GM23338 (cell line): ENCODE measurements at regions not wholly inside any gene's neighbourhood (a gene's known extent, or its start where the extent isn't known, plus 50 kb on each side); places are given as distances from the start of the nearest gene placed in this dataset.
"Not testable (repeated sequence)": the region's sequence is repeated elsewhere in the genome, so short reads cannot be mapped to it uniquely, and the experiment has no call there.

ENCODE experiments used
- ATAC-seq: fragments of 200-7000 bp; cut with Tn5 transposase; 3 replicates; pipeline ENCODE4 v1.9.1; 2020
- DNase-seq: peaks from one replicate; pipeline ENCODE4 v3.0.0-alpha.2; 2015; ENCODE audit warnings: low spot score
- H2AFZ ChIP-seq: fragments of 200-600 bp; sonication (generic); 2 replicates; pipeline ENCODE4 v1.8.0; 2016; ENCODE audit warnings: antibody characterized with exemption, mild to moderate bottlenecking, moderate library complexity
- H3F3A ChIP-seq: fragments of 200-600 bp; sonication (generic); replicated peaks from 2 replicates; pipeline ENCODE4 v1.8.0; 2017; ENCODE audit warnings: antibody characterized with exemption, mixed run types, low read depth
- H3K27ac ChIP-seq: fragments of 200-600 bp; sonication (generic); 2 replicates; pipeline ENCODE4 v1.6.1; 2016; ENCODE audit warnings: low read depth
- H3K27me3 ChIP-seq: fragments of 200-600 bp; sonication (generic); 2 replicates; pipeline ENCODE4 v1.8.0; 2016; ENCODE audit warnings: mild to moderate bottlenecking, mixed run types, moderate library complexity; ENCODE audit not compliant: insufficient read depth
- H3K36me3 ChIP-seq: fragments of 200-600 bp; sonication (generic); 2 replicates; pipeline ENCODE4 v1.8.0; 2016; ENCODE audit warnings: mild to moderate bottlenecking; ENCODE audit not compliant: insufficient read depth
- H3K4me1 ChIP-seq: fragments of 200-600 bp; sonication (generic); 2 replicates; pipeline ENCODE4 v1.8.0; 2016; ENCODE audit warnings: mild to moderate bottlenecking, moderate library complexity; ENCODE audit not compliant: insufficient read depth
- H3K4me2 ChIP-seq: fragments of 200-600 bp; sonication (generic); 2 replicates; pipeline ENCODE4 v1.7.1; 2017; ENCODE audit warnings: mixed run types
- H3K4me3 ChIP-seq: fragments of 200-600 bp; sonication (generic); 2 replicates; pipeline ENCODE4 v1.6.1; 2016; ENCODE audit warnings: mixed run types
- H3K79me2 ChIP-seq: fragments of 200-600 bp; sonication (generic); replicated peaks from 2 replicates; pipeline ENCODE4 v1.8.0; 2017; ENCODE audit warnings: mild to moderate bottlenecking; ENCODE audit not compliant: insufficient read depth
- H3K9me2 ChIP-seq: fragments of 200-600 bp; sonication (generic); 2 replicates; pipeline ENCODE4 v1.8.0; 2017; ENCODE audit not compliant: insufficient read depth
- H4K20me1 ChIP-seq: fragments of 200-600 bp; sonication (generic); replicated peaks from 2 replicates; pipeline ENCODE4 v1.8.0; 2017; ENCODE audit warnings: mild to moderate bottlenecking; ENCODE audit not compliant: insufficient read depth
- H3K27ac Mint-ChIP-seq: 2 replicates; pipeline ENCODE4 v1.8.0; 2020; ENCODE audit warnings: inconsistent platforms, mild to moderate bottlenecking, moderate library complexity, mixed read lengths
- H3K27me3 Mint-ChIP-seq: 3 replicates; pipeline ENCODE4 v1.8.0; 2022; ENCODE audit warnings: low read depth, mild to moderate bottlenecking, moderate library complexity, mixed read lengths, inconsistent platforms; ENCODE audit not compliant: insufficient read depth, poor library complexity
- H3K36me3 Mint-ChIP-seq: 3 replicates; pipeline ENCODE4 v1.8.0; 2021; ENCODE audit warnings: low read depth, mild to moderate bottlenecking, inconsistent platforms, moderate library complexity, mixed read lengths
- H3K4me1 Mint-ChIP-seq: 3 replicates; pipeline ENCODE4 v1.8.0; 2020; ENCODE audit warnings: mild to moderate bottlenecking, inconsistent platforms, mixed read lengths
- H3K4me3 Mint-ChIP-seq: 3 replicates; pipeline ENCODE4 v1.8.0; 2021; ENCODE audit warnings: moderate library complexity, mild to moderate bottlenecking, inconsistent platforms, mixed read lengths
- H3K9me3 Mint-ChIP-seq: 3 replicates; pipeline ENCODE4 v1.8.0; 2020; ENCODE audit warnings: moderate library complexity, mild to moderate bottlenecking, inconsistent platforms, mixed read lengths
- ETS1 ChIP-seq: IDR thresholded peaks from 2 replicates; pipeline ENCODE4 v1.6.1; 2016; ENCODE audit warnings: antibody characterized with exemption
- EZH2phosphoT487 ChIP-seq: fragments of 200-600 bp; sonication (generic); IDR thresholded peaks from one replicate; pipeline ENCODE4 v1.8.1; 2018; ENCODE audit warnings: antibody characterized with exemption; ENCODE audit not compliant: unreplicated experiment
- JUNB ChIP-seq: IDR thresholded peaks from one replicate; pipeline ENCODE4 v1.6.1; 2016; ENCODE audit warnings: antibody characterized with exemption; ENCODE audit not compliant: unreplicated experiment
- POLR2AphosphoS5 ChIP-seq: IDR thresholded peaks from 2 replicates; pipeline ENCODE4 v1.6.1; 2016; ENCODE audit warnings: antibody characterized with exemption, low read depth
- REST ChIP-seq: IDR thresholded peaks from one replicate; pipeline ENCODE4 v1.6.1; 2018; ENCODE audit warnings: antibody characterized with exemption; ENCODE audit not compliant: unreplicated experiment
- ZNF114 ChIP-seq: fragments of 250-450 bp; sonication (Bioruptor Pico); IDR thresholded peaks from 2 replicates; pipeline ENCODE4 v1.5.0; 2020; ENCODE audit warnings: mild to moderate bottlenecking, moderate library complexity
- ZNF462 ChIP-seq: fragments of 250-450 bp; sonication (Bioruptor Pico); IDR thresholded peaks from 2 replicates; pipeline ENCODE4 v1.5.0; 2020; ENCODE audit warnings: mild to moderate bottlenecking, moderate library complexity

- Histone ChIP-seq H3K4me3 (no peak overlapping the region), H3K4me2 (no peak overlapping the region), H3K27me3 (no peaks in the 10 kb centered on the region), H2AFZ (no peak overlapping the region), H3K4me1 (no peaks in the 10 kb centered on the region; the same call in 1 of the 2 replicates), H4K20me1 (no peaks in the 10 kb centered on the region), H3F3A (no peaks in the 10 kb centered on the region), H3K27ac (no peak overlapping the region), H3K36me3 (no peaks in the 10 kb centered on the region), H3K9me2 (no peaks in the 10 kb centered on the region), H3K79me2 (no peaks in the 10 kb centered on the region)
- Mint-ChIP-seq H3K9me3 (no peaks in the 10 kb centered on the region), H3K36me3 (no peaks in the 10 kb centered on the region), H3K27me3 (no peaks in the 10 kb centered on the region), H3K27ac (no peak overlapping the region), H3K4me3 (no peak overlapping the region), H3K4me1 (peaks cover 7% of the 10 kb centered on the region; the same call in 2 of the 3 replicates)
- DNase-seq, result no peak
- ATAC-seq, result no peak
- no peak for TF ChIP-seq REST
- TF ChIP-seq EZH2phosphoT487, result no peak
- no peak for TF ChIP-seq ZNF114 (CRISPR knock-in tag)
Measured at GRCh38 chrX:69055193-69055592, 110.1 kb downstream of the PJA1 start.

GRCh38 chrX:69054497-69054896 lies 110.8 kb downstream of the PJA1 start:
- not testable (repeated sequence) for H3K27ac ChIP-seq, H4K20me1 ChIP-seq, H3K9me2 ChIP-seq, H3K4me1 ChIP-seq, H2AFZ ChIP-seq, H3K36me3 Mint-ChIP-seq, H3K27me3 Mint-ChIP-seq, H3K27me3 ChIP-seq, H3F3A ChIP-seq, H3K27ac Mint-ChIP-seq, H3K4me2 ChIP-seq, H3K9me3 Mint-ChIP-seq, DNase-seq, H3K79me2 ChIP-seq, H3K4me3 ChIP-seq, ATAC-seq, H3K36me3 ChIP-seq, H3K4me1 Mint-ChIP-seq, H3K4me3 Mint-ChIP-seq

- Histone ChIP-seq H3F3A (no peaks in the 10 kb centered on the region), H3K36me3 (no peaks in the 10 kb centered on the region), H3K9me2 (no peaks in the 10 kb centered on the region), H3K79me2 (no peaks in the 10 kb centered on the region), H3K27ac (no peak overlapping the region), H2AFZ (no peak overlapping the region), H3K27me3 (no peaks in the 10 kb centered on the region), H4K20me1 (no peaks in the 10 kb centered on the region), H3K4me3 (no peak overlapping the region), H3K4me1 (no peaks in the 10 kb centered on the region), H3K4me2 (no peak overlapping the region)
- Mint-ChIP-seq H3K27ac (no peak overlapping the region), H3K27me3 (no peaks in the 10 kb centered on the region), H3K4me1 (no peaks in the 10 kb centered on the region), H3K4me3 (no peak overlapping the region), H3K9me3 (no peaks in the 10 kb centered on the region), H3K36me3 (no peaks in the 10 kb centered on the region)
- DNase-seq (no peak), ATAC-seq (no peak)
- TF ChIP-seq ZNF462, result no peak
- no peak for TF ChIP-seq JUNB
- TF ChIP-seq ETS1, result no peak
- no peak for TF ChIP-seq ZNF114 (CRISPR knock-in tag)
- no peak for TF ChIP-seq POLR2AphosphoS5
Measured at GRCh38 chrX:69051901-69052300, 113.4 kb downstream of the PJA1 start.
